Smooth muscle cell of the brain vasculature (primary cell): ENCODE measurements at regions not wholly inside any gene's neighbourhood (a gene's known extent, or its start where the extent isn't known, plus 50 kb on each side); places are given as distances from the start of the nearest gene placed in this dataset.

ENCODE experiments used
- DNase-seq: peaks from one replicate; pipeline ENCODE4 v3.0.0-alpha.2; 2012; ENCODE audit warnings: low read depth, low spot score

DNA sequence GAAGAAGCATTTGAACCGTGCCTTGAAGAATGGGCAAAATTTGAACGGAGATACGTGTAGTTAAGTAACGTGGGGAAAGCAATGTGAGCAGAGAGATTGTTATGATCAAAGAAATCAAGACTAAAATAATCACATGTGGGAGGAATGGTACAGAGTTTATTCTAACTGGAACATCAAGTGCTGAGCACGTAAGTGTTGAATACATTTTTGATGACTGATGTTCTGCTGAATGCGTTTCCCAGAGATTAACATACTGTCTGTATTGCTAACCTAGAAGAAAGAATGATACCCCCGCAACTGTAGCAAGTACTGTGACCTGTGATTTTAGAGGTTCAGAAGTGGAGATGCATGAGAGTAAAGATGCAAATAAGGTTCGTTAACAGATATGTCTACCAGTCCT, 146.9 kb upstream of the EPHA7 start:
- DNase-seq: no peak

DNA sequence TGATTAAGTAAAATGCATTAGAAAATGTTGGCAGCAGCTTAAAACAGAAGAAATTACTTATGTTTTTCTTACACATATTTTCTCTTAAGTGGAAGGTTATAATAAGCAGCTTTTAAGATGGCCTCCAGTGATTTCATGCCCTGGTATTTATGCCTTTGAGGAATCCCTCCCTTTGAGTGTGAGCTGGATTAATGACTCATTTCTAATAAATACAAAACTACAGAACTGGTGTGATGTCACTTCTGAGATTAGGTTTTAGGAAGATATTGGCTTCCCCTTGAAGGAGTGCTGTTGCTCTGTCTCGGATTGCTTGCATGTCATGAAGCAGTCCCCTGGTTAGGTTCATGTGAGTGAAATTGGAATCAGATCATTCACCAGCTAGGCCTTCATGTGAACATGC, 143.2 kb upstream of the EPHA7 start:
- DNase-seq: no peak

DNA sequence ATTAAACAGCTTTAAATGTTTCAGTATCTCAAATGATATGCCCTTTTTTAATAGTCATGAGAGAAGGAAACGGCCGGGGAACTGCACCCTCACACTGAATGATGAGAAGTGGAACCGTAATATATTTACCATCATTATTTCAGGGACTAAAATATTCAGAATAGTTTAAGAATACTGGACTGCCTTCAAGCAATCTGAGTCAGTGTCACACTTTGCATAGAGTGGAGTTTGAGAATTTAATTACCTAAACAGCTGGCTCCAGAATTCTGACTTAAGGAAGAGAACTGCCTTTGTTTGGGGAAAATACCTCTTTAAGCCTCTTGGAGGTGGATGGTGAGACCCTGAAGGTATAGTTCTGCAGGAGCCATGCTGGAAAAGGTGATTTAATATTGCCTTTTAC, 135.9 kb upstream of the EPHA7 start:
- DNase-seq: no peak

GRCh38 chr6:93554018-93554417, 134.7 kb upstream of the EPHA7 start:
- DNase-seq: no peak

DNA sequence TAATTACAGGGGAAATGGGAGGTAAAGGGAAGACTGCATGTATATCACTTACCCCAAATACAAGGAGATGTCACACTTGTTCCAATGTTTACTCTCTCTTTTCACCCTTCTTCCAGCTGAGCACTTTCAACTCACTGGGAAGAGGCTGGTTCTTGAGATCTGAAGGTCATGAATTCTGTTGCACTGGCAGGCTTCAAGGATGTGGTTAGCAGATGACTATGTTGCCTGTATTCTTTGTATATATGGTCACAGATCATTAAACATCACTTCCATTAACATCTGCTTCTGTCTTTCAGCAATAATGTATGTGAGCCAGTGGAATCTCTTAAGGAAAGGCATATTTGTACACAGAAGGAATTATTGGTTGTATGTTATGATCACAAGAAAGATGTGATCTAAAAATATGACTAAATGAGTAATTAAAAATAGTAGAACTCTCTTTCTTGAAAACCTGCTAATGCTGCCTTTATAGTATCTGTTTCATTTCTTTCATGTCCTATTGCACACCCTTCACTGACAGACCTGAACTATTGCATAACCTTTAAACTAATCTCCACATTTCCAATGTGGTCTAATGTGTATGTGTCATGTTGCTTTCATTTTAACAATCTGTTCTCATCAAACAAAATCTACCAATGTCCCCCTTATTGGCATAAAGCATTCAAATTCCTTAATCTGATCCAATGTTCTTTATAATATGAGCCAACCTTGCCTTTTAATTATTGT, 131.4 kb upstream of the EPHA7 start:
- no peak for DNase-seq

GRCh38 chr6:93549868-93550267, 130.5 kb upstream of the EPHA7 start:
- DNase-seq: no peak

- DNase-seq: no peak
These were observed 105.5 kb upstream of the EPHA7 start for GRCh38 chr6:93524671-93525451.

GRCh38 chr6:93523365-93523764, 104.0 kb upstream of the EPHA7 start:
- no peak for DNase-seq

GRCh38 chr6:93516441-93516840, 97.1 kb upstream of the EPHA7 start:
- no peak for DNase-seq

DNA sequence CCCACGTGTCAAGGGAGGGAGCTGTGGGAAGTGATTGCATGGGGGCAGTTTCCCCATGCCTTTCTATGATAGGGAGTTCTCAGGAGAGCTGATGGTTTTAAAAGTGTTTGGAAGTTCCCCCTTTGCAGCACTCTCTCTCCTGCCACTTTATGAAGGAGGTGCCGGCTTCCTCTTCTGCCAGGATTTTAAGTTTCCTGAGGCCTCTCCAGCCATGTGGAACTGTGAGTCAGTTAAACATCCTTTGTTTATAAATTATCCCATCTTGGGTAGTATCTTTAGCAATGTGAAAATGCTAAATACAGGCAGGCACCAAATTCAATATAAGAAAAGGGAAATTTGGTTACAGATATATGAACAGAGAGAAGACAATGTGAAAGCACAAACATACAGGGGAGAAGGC, 96.4 kb upstream of the EPHA7 start:
- DNase-seq: no peak

DNA sequence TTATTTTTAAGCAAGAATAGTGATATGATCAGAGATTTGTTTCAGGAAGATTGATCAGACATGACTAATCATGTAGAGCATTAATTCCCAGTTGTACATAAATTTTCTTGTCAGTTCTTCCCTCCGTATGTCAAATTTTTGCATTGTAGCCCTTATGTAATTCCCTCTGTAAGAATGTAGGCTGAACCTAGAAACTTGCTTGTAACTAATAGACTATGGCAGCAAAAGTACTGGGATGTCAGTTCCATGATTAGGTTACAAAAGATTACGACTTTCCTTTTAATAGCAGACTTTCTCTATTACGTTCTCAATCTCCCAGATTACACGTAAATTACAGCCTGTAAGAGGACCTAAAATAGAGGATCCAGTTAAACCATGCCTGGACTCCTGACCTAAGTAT, 79.4 kb upstream of the EPHA7 start:
- DNase-seq: no peak

DNA sequence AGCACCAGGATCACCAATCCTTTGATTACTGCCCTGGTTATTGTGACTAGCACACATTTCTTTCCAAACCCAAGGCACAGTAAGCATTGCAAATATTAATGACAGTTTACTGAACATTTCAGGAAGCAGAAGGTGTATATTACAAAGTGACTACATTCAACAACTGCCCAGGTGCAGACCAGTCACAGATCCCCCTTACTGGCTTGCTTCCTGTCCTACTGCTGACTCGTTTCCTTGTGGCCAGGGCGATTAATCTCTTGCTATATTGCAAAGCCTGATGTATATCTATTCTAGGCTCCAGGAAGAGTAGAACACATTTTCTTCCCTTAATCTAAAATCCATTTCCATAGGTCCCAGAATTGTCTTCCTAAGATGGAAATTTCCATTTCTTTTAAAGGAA, 77.2 kb upstream of the EPHA7 start:
- DNase-seq: no peak

DNA sequence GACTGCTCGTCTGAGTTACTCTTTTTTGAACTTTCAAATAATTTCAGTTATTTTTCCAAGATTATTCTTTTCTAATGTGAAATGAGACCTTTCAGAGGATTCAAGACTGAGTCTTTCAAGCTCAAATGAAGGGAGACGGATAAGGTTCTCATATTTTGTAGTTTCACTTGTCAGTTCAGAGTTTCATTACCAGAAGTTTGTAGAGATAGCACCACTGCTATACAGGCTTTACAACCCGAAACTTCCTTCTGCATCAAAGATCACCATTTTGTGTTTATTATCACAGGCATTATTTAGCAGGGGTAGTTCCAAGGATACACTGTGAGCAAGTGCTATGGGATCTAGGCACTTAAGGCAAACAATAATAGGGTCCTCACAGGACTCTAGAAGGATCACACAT, 74.7 kb upstream of the EPHA7 start:
- no peak for DNase-seq

DNA sequence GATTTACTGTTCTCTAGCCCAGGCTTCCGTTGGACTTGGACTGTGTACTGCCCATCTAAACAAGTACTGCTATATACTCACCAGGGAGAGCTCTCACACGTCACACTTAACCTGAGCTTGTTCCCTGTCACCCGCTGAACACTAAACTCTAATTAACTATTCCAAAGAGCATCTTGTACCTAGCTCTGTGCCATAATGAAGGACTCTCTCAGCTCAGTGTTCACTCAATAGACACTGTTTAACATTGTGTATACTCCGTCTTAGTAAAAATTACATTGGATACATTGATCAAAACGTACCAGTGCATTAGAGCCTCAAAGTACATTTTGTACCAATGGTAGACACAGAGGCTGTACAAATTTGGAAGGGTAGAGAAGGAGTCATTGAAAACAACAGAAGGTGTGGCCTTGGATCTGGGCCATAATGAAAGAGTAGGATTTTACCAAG, 55.4 kb upstream of the EPHA7 start:
- DNase-seq: no peak

DNA sequence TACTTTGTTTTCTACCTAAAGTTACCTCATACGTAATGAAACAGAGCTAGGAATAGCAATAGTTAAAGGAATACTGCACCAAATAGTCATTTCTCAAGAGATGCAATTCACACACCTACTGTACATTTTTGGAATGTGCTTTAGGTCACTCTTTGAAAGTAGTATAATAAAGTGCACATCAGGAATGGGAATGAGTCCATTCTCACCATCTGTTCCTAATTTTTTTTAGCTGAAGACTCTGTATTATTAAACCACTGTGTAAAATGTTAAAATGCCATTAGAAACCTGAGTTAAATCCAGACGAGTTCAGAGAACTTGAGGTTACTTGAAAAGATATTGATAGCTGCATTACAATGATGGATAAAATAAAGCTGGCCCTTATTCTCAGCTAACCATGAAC, 51.9 kb upstream of the EPHA7 start:
- DNase-seq: no peak
